GM18498 (cell line): ENCODE measurements at regions not wholly inside any gene's neighbourhood (a gene's known extent, or its start where the extent isn't known, plus 50 kb on each side); places are given as distances from the start of the nearest gene placed in this dataset.

Source experiments
- ATAC-seq: cut with Tn5 transposase; IDR thresholded peaks from one replicate; pipeline ENCODE4 v1.9.1; 2021; ENCODE audit warnings: mild to moderate bottlenecking, moderate library complexity; ENCODE audit not compliant: unreplicated experiment

DNA sequence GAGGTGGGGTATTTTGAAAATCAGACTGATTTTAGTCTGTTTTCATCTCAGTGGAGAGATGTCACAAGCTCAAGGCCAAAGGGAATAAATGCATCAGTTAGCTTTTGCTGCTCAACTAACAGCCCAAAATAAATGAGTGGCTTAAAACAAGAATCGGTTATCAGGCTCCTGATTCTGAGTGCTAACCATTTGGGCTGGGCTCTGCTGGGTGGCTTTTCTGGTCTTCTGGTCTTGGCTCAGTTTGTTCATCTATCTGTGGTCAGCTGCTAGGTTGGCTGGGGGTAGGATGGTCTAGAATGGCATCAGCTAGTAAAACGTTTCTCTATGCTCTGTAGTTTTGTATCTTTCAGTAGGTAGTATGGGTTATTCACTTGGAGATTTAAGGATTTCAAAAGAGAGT is 357.5 kb upstream of the JAG1 start:
- ATAC-seq, result no peak

DNA sequence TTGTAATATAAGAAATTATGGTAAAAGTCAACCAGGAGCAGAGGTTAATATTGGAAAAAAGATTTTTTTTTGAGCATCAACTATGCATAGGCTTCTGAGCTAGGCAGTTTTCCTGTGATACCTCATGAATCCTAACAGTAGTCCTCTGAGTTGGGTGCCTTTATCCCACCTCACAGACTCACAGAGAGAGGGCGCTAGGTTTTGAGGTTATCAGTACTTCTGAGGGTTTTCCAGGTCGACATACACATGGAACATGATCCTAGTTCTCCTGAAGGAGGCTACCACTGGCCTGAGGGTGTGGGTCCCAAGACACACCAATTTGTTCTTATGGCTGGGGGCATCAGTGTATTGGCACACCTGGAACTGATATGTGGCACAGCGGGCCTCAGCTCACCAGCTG is 358.8 kb upstream of the JAG1 start:
- no peak for ATAC-seq

DNA sequence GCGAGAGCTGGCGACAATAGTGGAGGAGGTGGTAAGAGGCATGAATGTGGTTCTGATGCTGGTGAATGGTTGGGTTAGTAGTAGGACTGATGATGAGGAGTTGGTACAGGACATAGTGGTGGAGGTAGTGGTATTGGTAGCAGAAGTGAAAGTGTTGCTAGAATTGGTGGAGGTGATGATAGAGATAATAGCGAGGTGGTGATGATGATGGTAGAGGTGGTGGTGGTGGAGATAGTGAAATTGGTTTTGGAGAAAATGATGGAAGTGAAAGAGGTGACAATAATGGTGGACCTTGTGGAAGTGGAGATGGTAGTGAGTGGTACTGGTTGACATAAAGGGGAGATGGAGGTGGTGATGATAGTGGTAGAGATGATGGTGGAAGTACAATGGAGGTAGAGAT is 360.2 kb upstream of the JAG1 start:
- no peak for ATAC-seq

DNA sequence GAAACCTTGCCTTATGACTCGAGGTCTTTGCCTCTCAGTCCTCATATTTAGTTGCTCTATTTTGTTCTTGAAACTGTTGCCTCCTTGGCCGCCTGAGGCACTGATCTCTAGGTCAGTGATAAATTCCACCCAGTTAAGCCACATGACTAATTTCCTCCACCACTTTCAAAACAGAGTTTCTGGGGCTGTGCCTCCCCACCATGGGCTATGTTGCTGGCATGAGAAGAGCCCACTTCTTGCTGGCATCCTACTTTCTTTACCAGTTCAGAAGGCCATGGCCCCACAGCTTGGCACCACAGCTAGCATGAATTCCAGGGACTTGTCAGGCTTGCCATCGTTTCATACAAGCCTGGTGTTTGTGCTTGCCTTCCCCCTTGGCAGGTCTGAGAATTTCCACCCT is 361.4 kb upstream of the JAG1 start:
- no peak for ATAC-seq

DNA sequence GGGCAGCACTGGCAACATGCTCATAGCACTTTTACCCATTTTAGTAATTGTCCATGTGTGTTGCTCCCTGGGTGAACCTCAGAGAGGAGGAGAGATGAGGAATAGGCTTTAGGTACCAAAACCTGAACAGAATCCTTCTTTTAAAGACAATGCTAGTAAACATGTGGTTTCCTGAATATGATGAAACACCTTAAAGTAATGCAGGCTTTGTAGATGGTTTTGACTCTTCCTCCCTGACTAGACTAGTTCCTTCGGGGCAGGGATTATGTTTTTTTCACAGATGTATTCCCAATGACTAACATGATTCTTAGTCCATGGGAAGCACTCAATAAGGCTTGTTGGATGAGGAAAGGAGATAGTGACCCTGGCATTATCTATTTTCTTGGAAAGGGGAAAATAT is 367.6 kb upstream of the JAG1 start:
- no peak for ATAC-seq

DNA sequence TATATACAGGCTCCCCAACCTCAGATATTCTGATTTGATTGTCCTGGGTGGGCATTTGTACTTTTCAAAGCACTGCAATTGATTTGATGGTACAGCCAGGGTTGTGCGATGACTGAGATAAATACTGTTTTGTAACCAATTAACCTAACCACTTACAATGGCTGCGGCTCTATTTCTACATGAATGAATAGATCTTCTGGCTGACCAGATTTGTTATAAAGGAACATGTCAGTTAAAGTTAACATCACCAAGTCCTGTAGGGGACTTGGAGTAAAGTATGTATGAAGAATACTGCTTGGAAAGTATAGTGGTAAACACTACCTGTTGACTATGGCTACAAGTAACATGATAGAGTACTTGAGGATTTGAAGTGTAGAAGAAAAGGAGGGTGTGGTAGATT is 369.2 kb upstream of the JAG1 start:
- ATAC-seq, result no peak

DNA sequence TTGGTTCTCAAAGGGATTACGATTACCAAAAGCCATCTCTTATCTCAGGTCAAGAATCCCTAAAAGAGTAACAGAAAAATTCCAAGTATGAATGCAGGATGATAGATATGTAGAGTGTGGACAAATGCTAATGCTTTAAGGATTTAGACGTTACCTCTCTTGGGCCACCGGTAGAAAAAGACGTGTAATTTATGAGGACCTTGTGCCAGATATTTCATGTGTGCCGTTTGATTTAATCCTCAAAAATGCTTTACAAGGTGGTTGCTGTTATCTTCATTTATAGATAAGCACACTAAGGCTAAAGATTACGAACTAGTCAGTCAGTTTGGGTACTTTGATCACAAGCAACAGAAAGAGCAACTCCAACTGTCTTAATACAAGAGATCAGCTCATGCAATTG is 370.8 kb upstream of the JAG1 start:
- ATAC-seq, result no peak

DNA sequence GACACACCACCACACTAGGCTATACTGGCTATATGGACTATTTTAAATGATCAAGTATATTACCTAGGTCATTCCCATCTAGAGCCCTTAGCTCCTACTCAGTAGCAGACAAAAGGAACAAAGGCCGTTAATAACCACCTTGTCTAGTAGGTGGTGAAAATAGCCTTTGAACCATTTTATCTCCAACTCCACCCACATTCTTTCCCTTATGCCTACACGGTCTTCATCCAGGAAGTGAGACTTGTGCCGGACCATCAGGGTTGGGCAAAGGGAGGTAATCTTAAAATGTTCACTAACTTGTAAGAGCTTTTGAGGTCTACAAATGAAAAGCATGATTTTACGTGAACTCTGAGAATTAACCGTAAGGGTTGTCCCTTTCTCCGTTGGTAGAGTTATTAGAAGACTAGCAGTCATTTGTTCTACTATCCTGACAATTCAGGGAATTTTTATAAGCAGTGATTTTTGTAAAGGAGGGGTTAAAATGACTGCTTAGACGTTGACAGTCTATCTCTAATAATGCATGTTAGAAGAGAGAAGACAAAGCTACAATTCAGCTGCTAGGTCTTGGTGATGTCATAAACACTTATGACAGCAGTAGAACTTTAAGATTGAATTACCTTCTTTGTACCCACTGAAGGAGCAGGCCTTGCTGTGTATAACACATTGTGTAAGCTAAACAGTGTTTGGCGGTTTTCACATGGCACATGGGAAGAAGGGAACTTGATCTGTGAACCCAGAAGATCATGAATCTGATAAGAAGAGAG is 371.8 kb upstream of the JAG1 start:
- no peak for ATAC-seq

DNA sequence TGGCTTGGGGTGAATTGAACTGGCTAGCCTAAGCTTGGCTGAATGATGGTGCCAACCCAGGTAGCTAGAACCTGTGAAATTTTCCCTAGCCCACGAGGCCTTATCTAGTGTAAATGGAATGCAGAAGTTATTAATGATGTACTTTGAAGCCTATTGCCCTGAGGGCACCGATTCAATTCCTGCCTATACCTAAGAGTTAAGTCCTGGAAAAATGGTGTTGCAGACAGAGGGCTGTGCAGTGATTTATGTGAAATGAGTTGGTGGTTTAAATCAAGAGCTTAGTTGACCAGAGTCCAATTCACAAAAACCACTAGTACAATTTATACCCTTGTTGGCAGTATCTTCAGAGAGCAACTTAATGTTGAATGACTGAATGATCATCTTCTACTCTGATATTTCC is 373.8 kb upstream of the JAG1 start:
- ATAC-seq, result no peak

DNA sequence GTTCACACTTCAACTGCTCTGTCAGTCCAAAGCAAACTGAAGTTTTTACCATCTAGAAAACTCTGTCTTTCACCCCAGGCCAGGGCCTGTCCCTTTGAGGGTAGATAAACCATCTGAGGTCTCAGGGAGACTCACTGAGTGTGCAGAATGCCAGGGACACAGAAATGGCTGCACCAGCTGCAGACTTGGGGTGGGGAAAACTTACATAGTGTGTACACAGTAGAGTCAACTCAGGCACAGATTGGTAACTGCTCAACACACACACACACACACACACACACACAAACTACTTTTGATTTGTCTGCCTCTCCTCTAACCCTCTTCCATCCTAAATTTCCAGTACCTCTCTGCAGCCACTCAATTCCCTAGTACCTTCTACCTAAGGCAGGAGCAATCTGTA is 374.9 kb upstream of the JAG1 start:
- no peak for ATAC-seq

DNA sequence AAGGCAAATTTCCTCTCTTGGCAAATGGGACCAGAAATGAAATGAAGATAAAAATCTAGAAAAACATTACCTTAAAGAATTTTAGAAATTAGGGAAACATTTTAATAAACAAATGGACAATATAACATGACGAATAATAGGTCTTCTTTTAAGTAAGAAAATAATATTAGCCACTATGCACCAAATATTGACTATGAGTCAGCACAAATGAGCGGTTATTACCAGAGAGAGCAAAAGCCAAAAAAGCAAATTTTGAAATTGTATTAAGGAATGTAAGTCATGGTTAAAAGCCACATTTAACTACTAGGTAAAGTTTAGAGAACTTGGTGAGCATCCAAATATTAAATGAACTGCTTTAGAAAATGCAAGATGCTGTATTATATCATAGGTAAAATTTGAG is 376.6 kb upstream of the JAG1 start:
- no peak for ATAC-seq

DNA sequence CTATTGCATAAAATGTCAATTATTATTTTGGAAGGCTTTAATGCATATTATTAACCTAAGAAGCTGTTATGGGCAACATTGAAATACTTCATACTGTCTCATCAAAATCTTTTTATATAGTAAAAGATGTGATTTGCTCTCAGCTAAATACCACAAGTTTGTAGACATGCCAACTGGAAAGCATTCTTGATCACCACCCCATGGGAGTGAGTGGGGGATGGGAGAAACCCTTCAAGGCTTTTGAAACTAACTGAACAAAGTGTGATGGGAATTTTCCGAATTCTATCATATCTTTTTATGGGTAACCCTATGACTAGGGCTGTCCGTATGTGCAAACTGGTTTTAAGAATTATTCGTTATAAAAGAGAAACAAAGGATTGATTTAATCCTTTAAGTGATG is 377.3 kb upstream of the JAG1 start:
- ATAC-seq, result no peak

DNA sequence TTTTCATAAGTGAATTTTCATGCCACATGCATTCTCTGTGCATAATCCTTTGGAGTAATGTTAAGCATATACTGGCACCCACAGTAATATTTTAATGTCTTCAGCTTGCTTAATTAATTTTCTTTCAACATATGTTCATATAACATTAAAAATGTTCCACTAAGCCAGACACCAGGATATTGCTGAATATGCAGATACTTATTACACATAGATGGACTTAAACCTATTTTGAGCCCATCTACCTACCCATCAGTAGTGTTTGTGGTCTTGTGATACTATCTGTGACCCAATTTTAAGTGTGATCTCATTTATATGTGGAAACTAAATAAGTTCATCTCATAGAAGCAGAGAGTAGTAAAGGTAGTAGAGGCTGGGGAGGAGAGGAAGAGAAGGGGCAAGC is 379.5 kb upstream of the JAG1 start:
- no peak for ATAC-seq

DNA sequence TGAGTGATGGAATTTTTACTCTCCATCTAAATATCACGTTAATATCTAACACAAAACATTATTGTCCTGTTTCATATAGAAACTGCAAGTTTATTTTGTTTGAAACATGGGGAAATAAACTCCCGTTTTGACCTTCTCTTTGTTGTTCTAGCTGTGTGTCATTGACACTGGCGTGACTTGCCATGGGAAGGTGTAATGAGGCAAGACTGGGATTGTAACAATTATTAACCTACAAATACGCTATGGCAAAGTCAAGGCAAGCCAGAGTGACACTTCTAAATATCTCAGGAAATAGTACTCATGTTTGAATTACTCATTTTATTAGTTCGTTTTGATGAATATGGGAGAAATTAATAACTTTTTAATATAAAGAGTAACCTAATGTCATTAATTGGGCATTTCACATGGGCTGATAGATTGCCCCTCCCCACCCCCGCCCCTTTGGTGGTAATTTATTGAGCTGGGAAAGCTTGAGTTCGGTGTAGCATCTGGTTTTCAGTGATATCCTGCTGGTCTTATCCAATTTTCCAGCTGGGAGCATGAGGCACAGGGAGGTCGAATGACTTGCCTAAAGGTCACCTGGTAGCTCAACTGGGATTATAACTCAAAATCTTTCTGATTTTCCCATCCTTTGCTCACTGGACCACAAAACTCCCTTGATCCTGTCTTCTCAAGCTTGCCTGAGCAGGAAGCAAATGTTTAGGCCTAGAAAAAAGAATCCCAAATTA is 380.6 kb upstream of the JAG1 start:
- no peak for ATAC-seq

DNA sequence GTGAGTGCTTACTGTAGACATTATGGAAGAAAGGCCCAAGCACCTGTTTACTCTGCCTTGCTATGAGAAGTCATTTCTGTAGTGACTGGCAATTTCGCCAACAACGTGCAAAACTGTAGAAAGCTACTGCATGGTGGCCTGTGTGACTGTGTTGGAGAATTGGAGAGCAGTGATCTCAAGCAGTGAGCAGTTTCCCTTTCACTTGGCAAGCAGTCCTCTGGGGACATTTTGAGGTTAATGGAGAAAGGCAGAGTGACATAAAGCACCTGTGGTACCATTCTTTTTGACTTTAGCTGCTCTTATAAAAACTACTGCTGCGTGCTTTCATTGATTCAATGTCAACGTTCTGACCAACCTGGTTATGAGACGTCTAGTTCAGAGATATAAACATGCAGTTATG is 382.6 kb upstream of the JAG1 start:
- no peak for ATAC-seq

DNA sequence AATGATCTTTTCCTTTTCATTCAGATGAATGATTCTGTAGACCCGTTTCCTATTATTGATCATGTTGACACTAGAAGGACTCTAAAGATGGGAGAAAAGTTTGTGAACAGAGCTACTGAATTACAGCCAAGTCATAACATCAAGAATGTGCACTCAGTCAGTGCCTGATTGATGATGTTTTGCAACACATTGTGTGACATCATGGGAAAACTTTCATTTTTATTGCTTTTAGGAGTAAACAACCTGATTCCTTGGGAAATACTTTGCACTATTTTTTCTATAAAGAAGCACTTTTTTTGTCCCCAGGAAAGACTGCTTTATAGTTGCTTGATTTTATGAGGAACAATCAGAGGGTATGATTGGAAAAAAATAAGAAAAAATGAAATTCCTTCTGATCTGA is 383.8 kb upstream of the JAG1 start:
- no peak for ATAC-seq

DNA sequence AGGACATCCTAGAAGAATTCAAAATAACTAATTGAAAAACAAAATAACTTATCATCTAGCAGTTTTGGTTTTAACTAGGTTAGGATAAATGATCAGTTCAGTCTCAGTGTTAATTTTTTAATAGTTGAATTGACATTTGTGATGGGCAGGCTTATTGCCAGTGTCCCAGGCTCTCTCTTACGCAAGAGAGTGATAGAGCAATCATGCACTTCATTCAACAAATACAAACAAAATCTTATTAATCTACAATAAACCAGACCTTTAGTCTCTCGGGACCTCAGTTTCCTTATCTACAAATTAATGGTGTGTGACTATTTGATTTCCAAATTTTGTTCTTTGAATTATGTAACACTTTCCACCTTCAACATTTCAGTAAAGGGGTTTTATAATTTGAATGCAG is 385.9 kb upstream of the JAG1 start:
- no peak for ATAC-seq

DNA sequence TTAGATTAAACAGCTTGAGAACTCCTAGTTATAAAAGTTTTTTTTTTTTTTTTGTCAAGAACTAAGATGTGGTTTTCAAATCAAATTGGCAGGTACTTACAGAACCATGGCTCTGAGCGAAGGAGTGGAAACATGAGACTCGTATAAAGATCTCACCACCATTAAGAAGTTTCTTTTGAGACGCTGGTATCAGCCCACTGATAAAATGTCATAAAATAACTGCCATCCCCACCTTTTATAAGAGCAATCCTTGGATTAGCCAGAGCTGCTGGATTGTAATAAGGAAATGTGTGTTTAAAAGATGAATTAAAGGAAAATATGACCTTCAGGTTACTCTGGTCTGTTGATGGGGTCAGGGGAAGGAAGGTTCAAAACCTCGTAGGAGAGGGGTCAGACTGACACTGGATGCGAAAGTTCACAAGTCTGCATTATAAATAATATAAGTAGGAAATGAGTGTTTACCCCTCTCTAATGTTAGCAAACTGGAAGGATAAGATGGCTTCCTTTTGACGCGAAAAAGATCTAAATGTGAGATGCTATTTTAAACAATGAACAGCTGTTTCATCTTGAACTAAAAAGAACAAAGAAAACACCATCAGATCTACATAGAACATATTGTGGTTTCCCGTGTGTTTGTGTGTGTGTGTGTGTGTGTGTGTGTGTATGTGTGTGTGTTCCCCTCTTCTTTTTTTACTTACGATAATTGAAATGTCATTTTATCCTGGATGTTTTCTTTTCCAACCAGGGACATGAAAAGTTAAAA is 386.8 kb upstream of the JAG1 start:
- no peak for ATAC-seq

DNA sequence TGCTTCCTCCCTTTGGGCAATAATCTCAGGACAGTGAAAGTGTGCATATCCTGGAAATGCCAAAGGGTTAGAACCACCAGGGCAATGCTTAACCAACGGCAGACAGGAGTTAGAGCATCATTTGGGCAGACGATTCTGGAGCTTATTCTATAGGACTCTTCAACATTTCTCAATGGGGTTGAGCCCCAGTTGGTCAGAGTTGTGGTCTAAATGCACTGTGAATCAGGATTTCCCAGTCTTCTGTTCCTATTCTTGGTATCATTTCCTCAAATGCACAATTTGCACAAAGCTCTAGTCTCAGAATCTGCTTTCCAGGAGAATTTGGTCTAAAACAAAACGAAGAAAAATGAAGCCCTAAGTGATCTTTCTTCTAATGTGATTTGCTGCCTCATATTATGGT is 389.6 kb upstream of the JAG1 start:
- no peak for ATAC-seq

DNA sequence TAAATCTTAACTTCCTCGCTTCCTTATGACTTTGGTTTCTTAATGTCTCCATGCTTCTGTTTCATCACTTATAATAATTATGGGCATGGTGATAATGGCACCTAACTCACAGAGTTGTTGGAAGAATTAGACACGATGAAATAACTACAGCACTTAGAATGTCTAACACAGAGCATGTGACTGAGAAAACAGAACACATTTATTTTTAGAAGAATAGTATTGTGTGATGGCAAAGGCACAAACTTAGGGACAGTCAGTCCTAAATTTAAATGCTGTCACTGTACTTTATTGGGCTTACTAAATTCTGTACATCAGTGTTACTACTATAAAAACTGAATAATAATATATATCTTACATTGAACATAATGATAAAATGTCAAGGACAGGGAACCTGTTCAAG is 391.1 kb upstream of the JAG1 start:
- no peak for ATAC-seq

DNA sequence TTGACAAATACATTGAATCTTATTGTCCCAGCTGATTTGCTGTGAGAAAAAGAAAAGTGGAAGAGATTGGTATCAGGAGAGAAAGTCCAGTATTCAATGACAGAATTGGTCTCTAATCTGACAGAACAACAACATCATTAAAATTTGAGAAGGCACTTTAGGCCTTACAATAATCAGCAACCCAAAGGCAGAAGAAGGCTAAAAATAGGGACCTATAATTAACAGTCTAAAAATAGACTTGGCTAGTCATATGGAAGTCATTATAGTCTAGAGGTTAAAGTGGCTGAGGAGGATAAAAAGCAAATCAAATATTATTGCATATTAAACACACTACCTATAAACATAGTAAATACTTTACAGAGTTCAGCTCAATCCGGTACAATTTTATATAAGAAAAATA is 393.6 kb upstream of the JAG1 start:
- ATAC-seq, result no peak

DNA sequence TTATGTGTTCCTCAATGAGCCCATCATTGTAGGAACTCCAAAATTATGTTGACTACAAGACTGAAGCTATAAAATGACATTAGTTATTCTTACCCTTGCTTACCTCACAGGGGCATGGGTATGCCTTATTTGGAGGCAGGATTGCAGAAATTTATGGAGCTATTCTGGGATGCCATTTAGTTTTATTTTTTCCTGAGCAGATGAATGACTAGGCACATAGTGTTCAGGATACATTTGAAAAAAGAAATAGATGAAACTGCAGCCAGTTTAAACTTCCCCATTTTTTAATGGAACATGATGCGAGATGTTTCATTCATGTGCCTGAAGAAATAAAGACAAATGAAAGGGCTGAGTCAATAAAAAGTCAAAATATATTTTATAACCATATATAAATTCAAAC is 399.2 kb upstream of the JAG1 start:
- no peak for ATAC-seq
